ENCODE measurements at regions not wholly inside any gene's neighbourhood (a gene's known extent, or its start where the extent isn't known, plus 50 kb on each side); places are given as distances from the start of the nearest gene placed in this dataset.

- TF ChIP-seq POLR2A (IDR thresholded peaks at IDR 0.05; ENCODE audit: low read depth, low read length) (no peak), POLR2AphosphoS5 (IDR thresholded peaks at IDR 0.05; ENCODE audit: low read depth, low read length) (no peak)
Measured at GRCh38 chr1:29954591-29954990, 718.3 kb downstream of the PTPRU start.
